ENCODE measurements at regions not wholly inside any gene's neighbourhood (a gene's known extent, or its start where the extent isn't known, plus 50 kb on each side); places are given as distances from the start of the nearest gene placed in this dataset.

- DNase-seq, result no peak
Measured at GRCh38 chr10:29850371-29850770, 209.0 kb downstream of the JCAD start.

GRCh38 chr10:29849886-29850285 is 209.5 kb downstream of the JCAD start:
- no peak for DNase-seq

- DNase-seq, result no peak
Measured at GRCh38 chr10:29849126-29849833, 210.1 kb downstream of the JCAD start.

GRCh38 chr10:29846881-29847280 is 212.1 kb upstream of the SVIL start:
- DNase-seq, result no peak

GRCh38 chr10:29845166-29845565 is 210.4 kb upstream of the SVIL start:
- no peak for DNase-seq

- no peak for DNase-seq
Measured at GRCh38 chr10:29843143-29843542, 208.4 kb upstream of the SVIL start.

- DNase-seq, result no peak
Measured at GRCh38 chr10:29841724-29842649, 207.2 kb upstream of the SVIL start.

GRCh38 chr10:29840516-29841276 is 205.9 kb upstream of the SVIL start:
- no peak for DNase-seq

- no peak for DNase-seq
Measured at GRCh38 chr10:29839826-29840515, 205.2 kb upstream of the SVIL start.

GRCh38 chr10:29838539-29838938 is 203.8 kb upstream of the SVIL start:
- no peak for DNase-seq

GRCh38 chr10:29837586-29837985 is 202.8 kb upstream of the SVIL start:
- no peak for DNase-seq

GRCh38 chr10:29836396-29836795 is 201.6 kb upstream of the SVIL start:
- DNase-seq, result no peak

GRCh38 chr10:29835055-29835454 is 200.3 kb upstream of the SVIL start:
- no peak for DNase-seq

- DNase-seq, result no peak
Measured at GRCh38 chr10:29830531-29831512, 196.1 kb upstream of the SVIL start.

GRCh38 chr10:29829776-29830175 is 195.0 kb upstream of the SVIL start:
- no peak for DNase-seq

- DNase-seq, result peak in 1 of 5 experiments; percentile 17
Measured at GRCh38 chr10:29828956-29829355, 194.2 kb upstream of the SVIL start.

GRCh38 chr10:29828440-29828894 is 193.7 kb upstream of the SVIL start:
- DNase-seq, result no peak

GRCh38 chr10:29827512-29827911 is 192.7 kb upstream of the SVIL start:
- DNase-seq, result no peak

GRCh38 chr10:29826801-29827450 is 192.2 kb upstream of the SVIL start:
- DNase-seq, result no peak

- DNase-seq, result no peak
Measured at GRCh38 chr10:29826221-29826620, 191.4 kb upstream of the SVIL start.

Measured in T-helper 2 cell (primary cell).